HepG2 (cell line): ENCODE measurements at regions not wholly inside any gene's neighbourhood (a gene's known extent, or its start where the extent isn't known, plus 50 kb on each side); places are given as distances from the start of the nearest gene placed in this dataset.

ENCODE experiments used
- CENPT ChIP-seq: sonication (generic); formaldehyde crosslinking; IDR thresholded peaks from 2 replicates; pipeline ENCODE4 v1.8.0; 2022; ENCODE audit warnings: low read depth, mild to moderate bottlenecking, moderate library complexity, missing genetic modification reagents
- TF ChIP-seq, protein P1 (sequence below): sonication (generic); formaldehyde crosslinking; IDR thresholded peaks from 2 replicates; pipeline ENCODE4 v1.5.0; 2020; ENCODE audit warnings: mild to moderate bottlenecking, missing genetic modification reagents, moderate library complexity

DNA sequence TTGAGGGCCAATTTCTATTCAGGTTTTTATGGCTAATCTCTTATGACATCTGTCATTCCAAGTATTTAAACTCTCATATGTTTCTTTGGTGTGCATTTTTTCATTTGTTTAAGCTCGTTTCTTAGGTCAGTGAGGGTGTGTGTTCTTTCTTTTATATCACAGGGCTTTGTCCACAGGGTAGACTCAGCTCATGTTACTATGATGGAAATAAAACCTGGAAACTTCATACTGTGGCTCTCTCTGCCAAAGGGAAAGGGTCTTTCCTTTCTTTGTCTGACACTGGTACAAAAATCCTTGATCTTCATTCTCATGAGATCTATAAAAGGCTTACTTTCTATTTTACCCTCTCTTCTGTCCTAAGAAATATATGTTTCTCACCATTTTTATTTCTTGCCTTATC is 129.6 kb upstream of the SP8 start:
- TF ChIP-seq CENPT, result no peak
- TF ChIP-seq, protein P1, sequence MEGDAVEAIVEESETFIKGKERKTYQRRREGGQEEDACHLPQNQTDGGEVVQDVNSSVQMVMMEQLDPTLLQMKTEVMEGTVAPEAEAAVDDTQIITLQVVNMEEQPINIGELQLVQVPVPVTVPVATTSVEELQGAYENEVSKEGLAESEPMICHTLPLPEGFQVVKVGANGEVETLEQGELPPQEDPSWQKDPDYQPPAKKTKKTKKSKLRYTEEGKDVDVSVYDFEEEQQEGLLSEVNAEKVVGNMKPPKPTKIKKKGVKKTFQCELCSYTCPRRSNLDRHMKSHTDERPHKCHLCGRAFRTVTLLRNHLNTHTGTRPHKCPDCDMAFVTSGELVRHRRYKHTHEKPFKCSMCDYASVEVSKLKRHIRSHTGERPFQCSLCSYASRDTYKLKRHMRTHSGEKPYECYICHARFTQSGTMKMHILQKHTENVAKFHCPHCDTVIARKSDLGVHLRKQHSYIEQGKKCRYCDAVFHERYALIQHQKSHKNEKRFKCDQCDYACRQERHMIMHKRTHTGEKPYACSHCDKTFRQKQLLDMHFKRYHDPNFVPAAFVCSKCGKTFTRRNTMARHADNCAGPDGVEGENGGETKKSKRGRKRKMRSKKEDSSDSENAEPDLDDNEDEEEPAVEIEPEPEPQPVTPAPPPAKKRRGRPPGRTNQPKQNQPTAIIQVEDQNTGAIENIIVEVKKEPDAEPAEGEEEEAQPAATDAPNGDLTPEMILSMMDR (CRISPR knock-in tag), result no peak
